Lung (tissue), 11 donors: ENCODE measurements at regions not wholly inside any gene's neighbourhood (a gene's known extent, or its start where the extent isn't known, plus 50 kb on each side); places are given as distances from the start of the nearest gene placed in this dataset.
A peak's percentile ranks its signal among the peaks of the same experiment; 100 is the strongest.

Experiments
- ATAC-seq: fragments of 200-7000 bp; cut with Tn5 transposase; one replicate; pipeline ENCODE4 v1.9.1; 2020; ENCODE audit warnings: moderate number of reproducible peaks; ENCODE audit not compliant: insufficient read depth, low FRiP score
- DNase-seq, 3 donors: peaks; one replicate each; pipeline ENCODE4 v3.0.0-alpha.2; 2013 to 2017
- H3K27ac ChIP-seq, 2 donors: one replicate each; pipeline ENCODE4 v1.5.1; 2013; ENCODE audit warnings: mild to moderate bottlenecking in 2 of 2, moderate library complexity in 2 of 2, control low read depth in 1 of 2, inconsistent platforms in 1 of 2, low read depth in 1 of 2, low read length in 1 of 2
- H3K27me3 ChIP-seq, 3 donors: one replicate each; pipeline ENCODE4 v1.5.1; 2013; ENCODE audit warnings: low read length in 2 of 3; ENCODE audit not compliant: control insufficient read depth in 3 of 3, insufficient read depth in 3 of 3
- H3K36me3 ChIP-seq, 4 donors: one replicate each; pipeline ENCODE4 v1.5.1; 2013; ENCODE audit warnings: low read length in 4 of 4, mild to moderate bottlenecking in 1 of 4, moderate library complexity in 1 of 4; ENCODE audit not compliant: control insufficient read depth in 4 of 4, insufficient read depth in 4 of 4
- H3K4me1 ChIP-seq, 5 donors: one replicate each; pipeline ENCODE4 v1.5.1; 2013; ENCODE audit warnings: low read length in 5 of 5, mild to moderate bottlenecking in 2 of 5, moderate library complexity in 1 of 5; ENCODE audit not compliant: control insufficient read depth in 5 of 5, insufficient read depth in 5 of 5
- H3K4me3 ChIP-seq: one replicate; pipeline ENCODE4 v1.5.1; 2013; ENCODE audit warnings: mild to moderate bottlenecking, control low read depth, moderate library complexity
- H3K9ac ChIP-seq, 2 donors: one replicate each; pipeline ENCODE4 v1.5.1; 2013; ENCODE audit warnings: low read length in 2 of 2, control low read depth in 1 of 2; ENCODE audit not compliant: insufficient read depth in 1 of 2
- H3K9me3 ChIP-seq, 4 donors: one replicate each; pipeline ENCODE4 v1.5.1; 2013; ENCODE audit warnings: low read length in 3 of 4, mild to moderate bottlenecking in 1 of 4, moderate library complexity in 1 of 4; ENCODE audit not compliant: control insufficient read depth in 4 of 4, insufficient read depth in 3 of 4
- CTCF ChIP-seq: IDR thresholded peaks from 2 replicates; pipeline ENCODE4 v1.5.1; 2012; ENCODE audit warnings: mild to moderate bottlenecking; ENCODE audit errors: control extremely low read depth, extremely low read depth
- WGBS, 2 donors: extraction: QIAGEN DNeasy Blood & Tissue Kit; methylation state at CpG; one replicate each; pipeline ENCODE4 v1.1.7; 2013; 5-methylcytosine and 5-hydroxymethylcytosine counted together
- donor health status: control.
- donor health status: control.
- donor health status: Bipolar disorder and iron deficiency.
- donor health status: healthy.
- donor health status: DM: yes; HTN: yes; CAD: no.

GRCh38 chr1:96488777-96489176 is 232.8 kb upstream of the PTBP2 start:
- DNase-seq (no peak), ATAC-seq (no peak)
- Histone ChIP-seq H3K4me3 (no peak overlapping the region), H3K27me3 (no peaks in the 10 kb centered on the region), H3K4me1 (peaks cover 0 to 9% (median 0%) of the 10 kb centered on the region in 5 donors), H3K9ac (no peak overlapping the region), H3K27ac (no peak overlapping the region), H3K36me3 (no peaks in the 10 kb centered on the region), H3K9me3 (no peaks in the 10 kb centered on the region)
- whole genome bisulfite sequencing, 2 donors, result 57 to 67% methylated on average over 2 of the region's 2 CpGs
- no peak for TF ChIP-seq CTCF

DNA sequence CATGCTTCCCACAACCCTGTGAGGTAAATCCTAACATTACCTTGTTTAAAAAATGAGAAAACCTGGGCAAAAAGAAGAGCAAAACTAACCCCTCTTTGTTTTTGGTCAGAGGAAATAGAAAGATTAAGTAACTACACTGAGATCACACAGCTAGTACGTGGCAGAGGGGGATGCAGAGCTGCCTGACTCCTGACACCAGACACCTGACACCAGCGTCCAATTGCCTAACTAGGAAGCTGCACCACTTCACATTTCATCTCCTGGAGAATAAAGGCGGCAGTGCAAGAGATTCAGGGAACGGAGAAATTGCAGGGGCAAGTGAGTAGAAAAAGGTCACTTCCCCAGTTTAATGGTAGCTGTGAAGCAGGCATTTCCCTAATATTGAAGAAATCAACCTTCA is 229.3 kb upstream of the PTBP2 start:
- H3K4me3 ChIP-seq, result no peak overlapping the region
- no peaks in the 10 kb centered on the region for H3K9me3 ChIP-seq
- H3K27ac ChIP-seq, result no peak overlapping the region
- ATAC-seq (no peak), DNase-seq (no peak)
- no peaks in the 10 kb centered on the region for H3K36me3 ChIP-seq
- TF ChIP-seq CTCF, result no peak
- H3K27me3 ChIP-seq, result no peaks in the 10 kb centered on the region
- peaks cover 0 to 9% (median 0%) of the 10 kb centered on the region in 5 donors for H3K4me1 ChIP-seq
- WGBS, 2 donors, result 52 to 63% methylated on average over 4 of the region's 4 CpGs
- H3K9ac ChIP-seq, result no peak overlapping the region

DNA sequence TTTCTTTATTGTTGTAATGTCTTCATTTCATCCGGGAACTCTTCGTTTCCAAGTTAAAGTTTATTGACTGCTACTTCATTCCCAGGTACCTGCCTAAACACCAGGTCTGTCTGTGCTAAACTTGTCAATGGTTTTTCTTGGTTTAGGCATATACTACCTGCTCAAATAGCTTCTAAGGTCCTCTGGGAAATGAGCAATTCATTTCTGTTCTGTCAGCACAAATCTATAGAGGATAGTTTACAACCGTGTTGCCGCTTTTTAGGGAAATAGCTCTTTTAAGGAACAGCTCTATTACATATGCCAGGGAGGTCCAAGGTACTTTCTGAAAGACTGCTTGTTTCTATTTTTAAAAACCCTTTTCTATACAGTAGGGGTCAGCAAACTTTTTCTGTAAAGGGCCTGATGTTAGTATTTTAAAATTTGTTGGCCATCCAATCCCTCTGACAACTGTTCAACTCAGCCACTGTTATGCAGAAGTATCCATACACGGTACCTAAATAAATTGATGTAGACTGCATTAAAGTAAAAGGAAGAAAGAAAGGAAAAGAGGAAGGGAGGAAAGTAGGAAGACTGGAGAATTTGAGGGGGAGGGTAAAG is 222.7 kb upstream of the PTBP2 start:
- DNase-seq, result peak in 2 of 3 donors; percentile 31 to 43
- ATAC-seq, result no peak
- Histone ChIP-seq H3K4me1 (no peaks in the 10 kb centered on the region), H3K9me3 (peaks cover 0 to 2% (median 0%) of the 10 kb centered on the region in 4 donors), H3K27me3 (no peaks in the 10 kb centered on the region), H3K4me3 (no peak overlapping the region), H3K9ac (no peak overlapping the region), H3K27ac (no peak overlapping the region), H3K36me3 (no peaks in the 10 kb centered on the region)
- no peak for TF ChIP-seq CTCF
- WGBS, 2 donors, result 77 to 80% methylated on average over 5 of the region's 5 CpGs

DNA sequence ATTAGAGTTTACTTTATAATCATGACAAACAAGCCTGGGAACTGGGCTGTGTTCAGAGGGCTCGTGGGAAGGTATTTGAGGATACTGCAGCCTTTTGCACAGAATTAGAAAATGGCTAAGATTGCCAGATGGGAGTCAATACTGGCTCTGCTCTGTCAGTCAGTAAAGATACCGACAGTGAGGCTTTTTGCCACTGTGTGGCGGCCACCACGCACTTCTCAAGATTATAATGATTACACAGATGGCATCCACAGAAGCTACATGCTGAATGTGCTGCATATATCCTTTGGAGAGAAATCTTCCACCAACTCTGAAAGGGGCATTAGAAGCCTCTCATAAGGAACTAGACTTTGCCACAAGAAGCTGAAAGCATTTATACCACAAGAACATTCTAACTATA is 213.4 kb upstream of the PTBP2 start:
- WGBS, 2 donors, result 72 to 78% methylated on average over 4 of the region's 4 CpGs
- ATAC-seq (no peak), DNase-seq (no peak)
- Histone ChIP-seq H3K9me3 (peaks cover 0 to 2% (median 0%) of the 10 kb centered on the region in 4 donors), H3K9ac (no peak overlapping the region), H3K4me1 (no peaks in the 10 kb centered on the region), H3K27me3 (no peaks in the 10 kb centered on the region), H3K27ac (no peak overlapping the region), H3K36me3 (no peaks in the 10 kb centered on the region), H3K4me3 (no peak overlapping the region)
- TF ChIP-seq CTCF, result no peak
